ENCODE measurements at regions not wholly inside any gene's neighbourhood (a gene's known extent, or its start where the extent isn't known, plus 50 kb on each side); places are given as distances from the start of the nearest gene placed in this dataset.

DNA sequence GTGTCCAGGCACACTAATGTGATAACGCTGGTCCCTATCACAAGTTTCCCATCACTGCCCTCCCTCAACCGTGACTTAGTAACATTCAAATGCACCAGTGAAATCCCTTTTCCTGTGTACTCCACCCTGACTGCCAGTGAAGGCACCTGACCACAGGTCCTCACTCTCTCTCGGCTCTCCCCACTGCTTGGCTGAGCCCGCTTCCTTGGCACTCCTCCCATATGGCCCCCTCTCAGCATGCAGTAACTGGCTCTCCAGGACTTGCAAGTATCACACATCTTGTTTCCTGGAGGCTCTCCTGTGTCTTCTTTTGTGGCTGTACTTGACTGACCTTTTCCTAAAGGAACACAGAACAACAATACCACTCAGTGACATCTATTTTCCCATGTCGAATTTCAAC is 292.0 kb upstream of the ZNF608 start:
- 72 to 80% (median 77%) methylated on average over 5 of the region's 5 CpGs for WGBS, 4 donors
- Histone ChIP-seq H3K27me3 (no peaks in the 10 kb centered on the region), H3K4me1 (peaks cover 0 to 22% (median 14%) of the 10 kb centered on the region in 12 donors), H3K9me3 (no peaks in the 10 kb centered on the region), H3K27ac (no peak overlapping the region), H3K4me3 (no peak overlapping the region), H3K36me3 (no peaks in the 10 kb centered on the region)
- intact Hi-C loops (cut with DNase I), result no loop called here
- DNase-seq (no peak), ATAC-seq (no peak)
- TF ChIP-seq, protein P1, sequence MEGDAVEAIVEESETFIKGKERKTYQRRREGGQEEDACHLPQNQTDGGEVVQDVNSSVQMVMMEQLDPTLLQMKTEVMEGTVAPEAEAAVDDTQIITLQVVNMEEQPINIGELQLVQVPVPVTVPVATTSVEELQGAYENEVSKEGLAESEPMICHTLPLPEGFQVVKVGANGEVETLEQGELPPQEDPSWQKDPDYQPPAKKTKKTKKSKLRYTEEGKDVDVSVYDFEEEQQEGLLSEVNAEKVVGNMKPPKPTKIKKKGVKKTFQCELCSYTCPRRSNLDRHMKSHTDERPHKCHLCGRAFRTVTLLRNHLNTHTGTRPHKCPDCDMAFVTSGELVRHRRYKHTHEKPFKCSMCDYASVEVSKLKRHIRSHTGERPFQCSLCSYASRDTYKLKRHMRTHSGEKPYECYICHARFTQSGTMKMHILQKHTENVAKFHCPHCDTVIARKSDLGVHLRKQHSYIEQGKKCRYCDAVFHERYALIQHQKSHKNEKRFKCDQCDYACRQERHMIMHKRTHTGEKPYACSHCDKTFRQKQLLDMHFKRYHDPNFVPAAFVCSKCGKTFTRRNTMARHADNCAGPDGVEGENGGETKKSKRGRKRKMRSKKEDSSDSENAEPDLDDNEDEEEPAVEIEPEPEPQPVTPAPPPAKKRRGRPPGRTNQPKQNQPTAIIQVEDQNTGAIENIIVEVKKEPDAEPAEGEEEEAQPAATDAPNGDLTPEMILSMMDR (IDR thresholded peaks at IDR 0.05), result no peak
- TF ChIP-seq POLR2A (IDR thresholded peaks at IDR 0.05), result no peak

DNA sequence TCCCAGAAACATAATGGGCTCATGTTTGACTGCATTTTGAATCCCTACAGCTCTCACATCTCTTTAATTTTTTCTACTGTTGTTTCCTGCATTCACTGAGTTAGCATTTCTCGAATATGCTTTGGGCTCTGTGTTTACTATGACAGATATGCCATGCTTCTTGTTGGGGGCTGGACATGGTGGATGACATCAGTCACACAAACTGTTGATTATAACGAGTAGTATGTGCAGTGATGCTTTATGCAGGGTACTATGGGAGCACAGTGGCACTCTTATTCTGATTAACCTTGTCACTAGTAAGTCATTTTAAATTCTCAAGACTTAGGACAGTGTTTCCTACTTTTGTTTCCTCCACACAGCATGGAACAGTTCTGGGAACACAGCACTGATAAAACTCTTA is 295.4 kb upstream of the ZNF608 start:
- H3K4me1 ChIP-seq, result peaks cover 0 to 34% (median 25%) of the 10 kb centered on the region in 12 donors
- intact Hi-C loops (cut with DNase I), result loop anchor here in 3 of 10 donors (5.0 to 10.0 kb wide), 4 partner anchors 134 to 156 kb away; no protein-coding TSS in a partner anchor
- no peak for ATAC-seq
- no peak overlapping the region for H3K4me3 ChIP-seq
- no peaks in the 10 kb centered on the region for H3K36me3 ChIP-seq
- no peak for DNase-seq
- no peaks in the 10 kb centered on the region for H3K9me3 ChIP-seq
- no peak overlapping the region for H3K27ac ChIP-seq
- 40 to 52% (median 49%) methylated on average over 2 of the region's 2 CpGs for WGBS, 4 donors
- H3K27me3 ChIP-seq, result no peaks in the 10 kb centered on the region
- TF ChIP-seq, protein P1 (IDR thresholded peaks at IDR 0.05), result no peak
- no peak for TF ChIP-seq POLR2A (IDR thresholded peaks at IDR 0.05)

GRCh38 chr5:125042261-125042890 is 295.9 kb upstream of the ZNF608 start:
- Histone ChIP-seq H3K27ac (no peak overlapping the region), H3K4me3 (no peak overlapping the region), H3K36me3 (no peaks in the 10 kb centered on the region), H3K27me3 (no peaks in the 10 kb centered on the region), H3K4me1 (peaks cover 0 to 34% (median 25%) of the 10 kb centered on the region in 12 donors), H3K9me3 (no peaks in the 10 kb centered on the region)
- DNase-seq (no peak), ATAC-seq (no peak)
- no peak for TF ChIP-seq POLR2A (IDR thresholded peaks at IDR 0.05)
- TF ChIP-seq, protein P1 (IDR thresholded peaks at IDR 0.05), result no peak
- intact Hi-C loops (cut with DNase I), result loop anchor here in 3 of 10 donors (5.0 to 10.0 kb wide), 4 partner anchors 135 to 155 kb away; no protein-coding TSS in a partner anchor
- 59 to 78% (median 67%) methylated on average over 1 of the region's 1 CpG for WGBS, 4 donors

DNA sequence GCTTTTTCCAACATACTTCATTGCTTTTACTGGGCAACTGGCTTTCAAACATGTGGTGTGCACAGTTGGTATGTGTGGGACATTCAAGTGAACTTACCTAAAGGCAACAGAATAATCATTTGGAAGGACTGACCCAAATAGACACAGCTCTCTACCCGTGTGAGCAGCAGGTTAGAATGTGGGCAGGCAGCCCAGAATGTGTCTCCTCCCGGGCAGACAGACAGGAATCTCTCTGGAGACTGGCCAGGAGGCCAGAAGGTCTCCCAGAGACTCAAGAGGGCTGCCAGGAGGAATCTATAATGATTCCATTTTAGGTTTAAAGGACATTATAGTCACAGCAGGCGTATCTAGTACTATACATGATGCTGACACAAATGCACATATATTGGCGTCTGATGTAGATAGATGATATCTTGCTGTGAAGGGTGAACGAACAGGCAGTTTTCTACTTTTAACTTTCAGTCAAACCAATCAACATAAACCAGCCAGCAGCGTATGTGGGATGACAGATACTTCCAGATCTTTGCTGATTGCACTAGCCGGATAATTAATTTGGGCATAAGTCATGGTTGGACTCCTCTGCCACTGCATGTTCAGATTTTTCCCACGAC is 297.4 kb upstream of the ZNF608 start:
- peak; percentile 94 to 97 (median 96) for ATAC-seq
- TF ChIP-seq POLR2A (IDR thresholded peaks at IDR 0.05), result no peak
- TF ChIP-seq, protein P1 (IDR thresholded peaks at IDR 0.05), result no peak
- peak; percentile 76 to 90 (median 86) for DNase-seq
- no peaks in the 10 kb centered on the region for H3K27me3 ChIP-seq
- H3K4me1 ChIP-seq, result peaks cover 0 to 34% (median 25%) of the 10 kb centered on the region in 12 donors
- no peaks in the 10 kb centered on the region for H3K36me3 ChIP-seq
- H3K9me3 ChIP-seq, result no peaks in the 10 kb centered on the region
- intact Hi-C loops (cut with DNase I), result loop anchor here in 3 of 10 donors (5.0 to 10.0 kb wide), 4 partner anchors 137 to 153 kb away; no protein-coding TSS in a partner anchor
- 29 to 35% (median 32%) methylated on average over 8 of the region's 8 CpGs for WGBS, 4 donors
- H3K4me3 ChIP-seq, result no peak overlapping the region
- H3K27ac ChIP-seq, result peak overlapping the region in 5 of 12 donors; percentile 7 to 55 (median 28)
